Ascending aorta (tissue), 2 donors: ENCODE measurements at regions not wholly inside any gene's neighbourhood (a gene's known extent, or its start where the extent isn't known, plus 50 kb on each side); places are given as distances from the start of the nearest gene placed in this dataset.

Source experiments
- DNase-seq, 2 donors: peaks; one replicate each; pipeline ENCODE4 v3.0.0-alpha.2; 2019; ENCODE audit warnings: low spot score in 2 of 2
- H3K27ac ChIP-seq, 2 donors: fragments of 200-600 bp; sonication (generic); one replicate each; pipeline ENCODE4 v1.5.1; 2016 to 2017; ENCODE audit warnings: mild to moderate bottlenecking in 1 of 2
- H3K27me3 ChIP-seq: fragments of 200-600 bp; sonication (generic); one replicate; pipeline ENCODE4 v1.5.1; 2017
- H3K36me3 ChIP-seq, 2 donors: fragments of 200-600 bp; sonication (generic); one replicate each; pipeline ENCODE4 v1.5.1; 2016
- H3K4me1 ChIP-seq, 2 donors: fragments of 200-600 bp; sonication (generic); one replicate each; pipeline ENCODE4 v1.5.1; 2016 to 2017; ENCODE audit warnings: mild to moderate bottlenecking in 1 of 2
- H3K4me3 ChIP-seq, 2 donors: fragments of 200-600 bp; sonication (generic); one replicate each; pipeline ENCODE4 v1.5.1; 2016 to 2017; ENCODE audit warnings: mild to moderate bottlenecking in 1 of 2
- H3K9me3 ChIP-seq, 2 donors: fragments of 200-600 bp; sonication (generic); one replicate each; pipeline ENCODE4 v1.5.1; 2016
- CTCF ChIP-seq, 3 experiments: fragments of 200-600 bp in 2 of 3; fragments of 450-650 bp in 1 of 3; sonication (generic) in 2 of 3; IDR thresholded peaks; one replicate each; pipeline ENCODE4 v1.5.1; 2016 to 2019; ENCODE audit warnings: antibody characterized with exemption in 3 of 3, mild to moderate bottlenecking in 1 of 3, moderate library complexity in 1 of 3
- intact Hi-C: fragments of 100-400 bp; cut with DNase I; formaldehyde crosslinking; loops from one replicate; pipeline ENCODE4 v1.15.1; 2023

DNA sequence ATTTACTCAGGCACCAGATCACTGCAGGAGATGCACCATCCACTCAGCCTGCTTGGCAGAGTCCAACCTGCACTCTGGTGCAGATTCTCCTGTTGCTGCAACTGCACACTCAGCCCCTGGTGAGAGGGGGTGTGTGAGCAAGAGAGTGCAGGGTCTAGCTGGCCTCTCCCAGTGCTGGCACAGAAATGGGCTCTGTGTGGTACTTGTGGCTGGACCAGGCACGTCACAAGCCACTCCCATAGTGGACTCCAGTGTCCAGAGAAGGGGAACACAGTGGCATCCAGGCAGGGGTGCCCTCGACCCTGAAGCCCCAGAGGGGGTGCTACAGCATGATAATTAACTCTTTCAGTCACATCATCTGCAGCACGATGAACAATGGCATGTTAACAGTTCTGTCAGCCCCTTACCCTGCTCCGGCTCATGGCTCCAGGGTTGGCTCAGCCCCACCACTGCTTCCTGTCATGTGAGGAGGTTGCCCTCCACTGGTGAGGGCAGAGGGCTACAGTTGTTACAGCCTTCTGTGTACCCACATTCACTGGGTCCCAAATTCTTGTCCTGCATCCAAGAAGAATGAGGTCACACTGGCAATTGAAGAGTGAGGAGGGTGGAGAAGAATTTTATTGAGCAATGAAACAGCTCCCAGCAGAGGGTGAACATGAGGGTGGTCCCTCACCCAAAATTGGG, 135.7 kb downstream of the EVA1A start:
- DNase-seq = no peak
- no peaks in the 10 kb centered on the region for H3K4me1 ChIP-seq
- H3K27ac ChIP-seq = no peak overlapping the region
- TF ChIP-seq CTCF (IDR thresholded peaks at IDR 0.05) = no peak
- intact Hi-C loops = no loop called here
- no peak overlapping the region for H3K4me3 ChIP-seq
- no peaks in the 10 kb centered on the region for H3K27me3 ChIP-seq
- H3K9me3 ChIP-seq = no peaks in the 10 kb centered on the region
- H3K36me3 ChIP-seq = no peaks in the 10 kb centered on the region

DNA sequence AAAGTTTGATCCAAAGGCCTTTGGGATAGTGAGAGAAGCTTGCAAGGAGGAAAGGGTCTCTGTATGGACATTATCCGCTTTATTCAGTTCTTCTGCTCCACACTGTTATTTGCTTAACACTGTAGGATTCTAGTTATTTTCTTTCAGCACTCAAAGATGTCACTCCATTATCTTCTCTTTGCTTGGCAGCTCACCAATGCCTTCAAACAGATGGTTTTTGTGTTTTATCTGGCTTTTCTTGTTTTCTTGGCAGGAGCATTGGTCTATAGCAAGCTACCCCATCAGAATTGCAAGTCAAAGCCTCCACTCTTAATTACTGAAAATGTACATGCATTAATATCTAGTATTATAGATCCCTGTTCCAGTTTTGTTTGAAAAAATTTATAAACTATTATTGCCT, 138.8 kb downstream of the EVA1A start:
- no peak for DNase-seq
- H3K9me3 ChIP-seq = no peaks in the 10 kb centered on the region
- H3K4me3 ChIP-seq = no peak overlapping the region
- TF ChIP-seq CTCF (IDR thresholded peaks at IDR 0.05) = no peak
- intact Hi-C loops = no loop called here
- H3K4me1 ChIP-seq = no peaks in the 10 kb centered on the region
- H3K27me3 ChIP-seq = no peaks in the 10 kb centered on the region
- H3K27ac ChIP-seq = no peak overlapping the region
- H3K36me3 ChIP-seq = no peaks in the 10 kb centered on the region

- intact Hi-C loops = no loop called here
- Histone ChIP-seq H3K9me3 (no peaks in the 10 kb centered on the region), H3K4me3 (no peak overlapping the region), H3K27me3 (no peaks in the 10 kb centered on the region), H3K27ac (no peak overlapping the region), H3K4me1 (no peaks in the 10 kb centered on the region), H3K36me3 (no peaks in the 10 kb centered on the region)
- no peak for DNase-seq
- TF ChIP-seq CTCF (IDR thresholded peaks at IDR 0.05) = no peak
Measured at GRCh38 chr2:75416420-75417342, 144.1 kb downstream of the EVA1A start.

GRCh38 chr2:75415731-75416130, 145.0 kb downstream of the EVA1A start:
- intact Hi-C loops = no loop called here
- no peaks in the 10 kb centered on the region for H3K36me3 ChIP-seq
- H3K4me3 ChIP-seq = no peak overlapping the region
- no peaks in the 10 kb centered on the region for H3K9me3 ChIP-seq
- H3K4me1 ChIP-seq = no peaks in the 10 kb centered on the region
- no peak for TF ChIP-seq CTCF (IDR thresholded peaks at IDR 0.05)
- H3K27ac ChIP-seq = no peak overlapping the region
- no peaks in the 10 kb centered on the region for H3K27me3 ChIP-seq
- DNase-seq = no peak

DNA sequence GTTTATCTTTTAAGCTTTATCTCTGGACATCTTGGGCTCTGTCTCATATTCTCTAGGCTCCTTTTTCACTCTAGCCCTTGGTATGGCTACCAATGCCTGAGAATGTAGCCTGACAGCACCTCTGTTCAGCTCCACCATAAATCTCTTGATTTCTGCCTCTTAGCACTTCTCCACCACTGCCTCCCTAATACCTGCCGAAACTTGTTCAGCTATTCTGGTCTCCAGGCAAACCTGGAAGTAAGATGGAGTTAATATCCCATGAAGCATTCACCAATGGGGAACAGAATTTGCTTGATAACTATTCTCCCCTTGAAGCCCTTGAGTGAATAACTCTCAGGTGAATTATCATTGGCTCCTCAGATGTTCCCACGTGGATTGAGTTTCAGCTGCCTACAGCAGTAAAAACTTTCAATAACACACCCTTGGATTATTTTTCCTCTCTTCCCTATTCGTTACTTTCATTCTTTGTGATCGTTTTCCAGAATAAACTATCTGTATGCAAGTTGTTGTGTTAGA, 145.6 kb downstream of the EVA1A start:
- Histone ChIP-seq H3K36me3 (no peaks in the 10 kb centered on the region), H3K4me1 (no peaks in the 10 kb centered on the region), H3K9me3 (no peaks in the 10 kb centered on the region), H3K4me3 (no peak overlapping the region), H3K27me3 (no peaks in the 10 kb centered on the region), H3K27ac (no peak overlapping the region)
- DNase-seq = no peak
- intact Hi-C loops = no loop called here
- TF ChIP-seq CTCF (IDR thresholded peaks at IDR 0.05) = no peak
